Loucy (cell line): ENCODE measurements at regions not wholly inside any gene's neighbourhood (a gene's known extent, or its start where the extent isn't known, plus 50 kb on each side); places are given as distances from the start of the nearest gene placed in this dataset.

ENCODE experiments used
- EZH2phosphoT487 ChIP-seq: fragments of 200-600 bp; IDR thresholded peaks from 2 replicates; pipeline ENCODE4 v1.6.1; 2018; ENCODE audit warnings: antibody characterized with exemption, mild to moderate bottlenecking, moderate library complexity, borderline replicate concordance
- TF ChIP-seq, protein P1 (sequence below): fragments of 200-600 bp; sonication (generic); conservative IDR thresholded peaks from 2 replicates; pipeline ENCODE4 v1.5.1; 2014; ENCODE audit warnings: mild to moderate bottlenecking, antibody characterized with exemption, low read length

GRCh38 chr6:40322336-40322735 is 264.8 kb downstream of the LRFN2 start:
- TF ChIP-seq, protein P1, sequence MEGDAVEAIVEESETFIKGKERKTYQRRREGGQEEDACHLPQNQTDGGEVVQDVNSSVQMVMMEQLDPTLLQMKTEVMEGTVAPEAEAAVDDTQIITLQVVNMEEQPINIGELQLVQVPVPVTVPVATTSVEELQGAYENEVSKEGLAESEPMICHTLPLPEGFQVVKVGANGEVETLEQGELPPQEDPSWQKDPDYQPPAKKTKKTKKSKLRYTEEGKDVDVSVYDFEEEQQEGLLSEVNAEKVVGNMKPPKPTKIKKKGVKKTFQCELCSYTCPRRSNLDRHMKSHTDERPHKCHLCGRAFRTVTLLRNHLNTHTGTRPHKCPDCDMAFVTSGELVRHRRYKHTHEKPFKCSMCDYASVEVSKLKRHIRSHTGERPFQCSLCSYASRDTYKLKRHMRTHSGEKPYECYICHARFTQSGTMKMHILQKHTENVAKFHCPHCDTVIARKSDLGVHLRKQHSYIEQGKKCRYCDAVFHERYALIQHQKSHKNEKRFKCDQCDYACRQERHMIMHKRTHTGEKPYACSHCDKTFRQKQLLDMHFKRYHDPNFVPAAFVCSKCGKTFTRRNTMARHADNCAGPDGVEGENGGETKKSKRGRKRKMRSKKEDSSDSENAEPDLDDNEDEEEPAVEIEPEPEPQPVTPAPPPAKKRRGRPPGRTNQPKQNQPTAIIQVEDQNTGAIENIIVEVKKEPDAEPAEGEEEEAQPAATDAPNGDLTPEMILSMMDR = no peak
- no peak for TF ChIP-seq EZH2phosphoT487
